HG03342 (cell line): ENCODE measurements at regions not wholly inside any gene's neighbourhood (a gene's known extent, or its start where the extent isn't known, plus 50 kb on each side); places are given as distances from the start of the nearest gene placed in this dataset.
A peak's percentile ranks its signal among the peaks of the same experiment; 100 is the strongest.

Experiments
- ATAC-seq: cut with Tn5 transposase; IDR thresholded peaks from one replicate; pipeline ENCODE4 v1.9.1; 2021; ENCODE audit warnings: mild to moderate bottlenecking, moderate library complexity; ENCODE audit not compliant: unreplicated experiment

DNA sequence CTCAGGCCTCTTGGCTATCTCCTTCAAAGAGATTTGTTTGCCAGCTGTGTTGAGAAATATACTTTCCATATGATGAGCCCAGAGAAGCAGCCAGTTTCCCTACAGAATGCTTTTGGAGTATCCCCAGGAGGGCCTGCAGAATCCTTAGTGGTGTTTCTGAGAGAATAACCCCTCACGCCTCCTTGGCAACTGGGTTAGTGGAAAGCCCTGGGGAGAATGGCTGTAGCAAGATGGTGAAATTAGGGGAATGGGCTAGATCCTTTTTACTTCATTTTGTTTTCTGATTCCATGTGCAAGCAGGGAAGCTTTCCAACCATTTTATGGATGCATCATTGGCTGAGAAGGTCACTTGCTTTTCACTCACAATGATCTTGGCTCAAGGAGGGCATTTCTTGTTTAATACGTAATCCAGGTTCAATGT, 364.6 kb downstream of the DMRT2 start:
- no peak for ATAC-seq

- ATAC-seq, result no peak
Measured at GRCh38 chr9:1415146-1415545, 365.0 kb downstream of the DMRT2 start.

GRCh38 chr9:1416261-1416660, 366.1 kb downstream of the DMRT2 start:
- no peak for ATAC-seq

- ATAC-seq, result no peak
Measured at GRCh38 chr9:1421436-1421835, 371.3 kb downstream of the DMRT2 start.

GRCh38 chr9:1427875-1428274, 377.7 kb downstream of the DMRT2 start:
- ATAC-seq, result no peak

GRCh38 chr9:1429297-1429696, 379.1 kb downstream of the DMRT2 start:
- no peak for ATAC-seq

DNA sequence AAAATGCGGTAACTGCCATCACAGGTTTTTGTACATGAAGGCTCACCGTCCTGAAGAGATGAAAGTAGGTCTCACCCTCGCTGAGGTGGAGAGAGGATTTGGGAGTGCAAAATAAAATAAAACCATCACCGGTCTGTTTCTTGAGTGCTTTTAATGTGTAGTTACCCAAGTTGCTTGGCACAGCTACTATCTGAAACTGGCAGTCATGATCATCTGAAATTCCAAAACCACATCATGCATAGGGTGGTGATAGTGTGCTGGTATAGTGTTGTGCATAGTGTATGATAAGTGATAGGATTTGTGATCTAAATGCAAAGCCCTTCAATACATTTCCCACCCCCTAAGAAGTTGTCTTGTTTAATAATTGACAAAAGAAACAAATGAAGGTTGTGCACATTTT, 381.3 kb downstream of the DMRT2 start:
- ATAC-seq, result no peak

DNA sequence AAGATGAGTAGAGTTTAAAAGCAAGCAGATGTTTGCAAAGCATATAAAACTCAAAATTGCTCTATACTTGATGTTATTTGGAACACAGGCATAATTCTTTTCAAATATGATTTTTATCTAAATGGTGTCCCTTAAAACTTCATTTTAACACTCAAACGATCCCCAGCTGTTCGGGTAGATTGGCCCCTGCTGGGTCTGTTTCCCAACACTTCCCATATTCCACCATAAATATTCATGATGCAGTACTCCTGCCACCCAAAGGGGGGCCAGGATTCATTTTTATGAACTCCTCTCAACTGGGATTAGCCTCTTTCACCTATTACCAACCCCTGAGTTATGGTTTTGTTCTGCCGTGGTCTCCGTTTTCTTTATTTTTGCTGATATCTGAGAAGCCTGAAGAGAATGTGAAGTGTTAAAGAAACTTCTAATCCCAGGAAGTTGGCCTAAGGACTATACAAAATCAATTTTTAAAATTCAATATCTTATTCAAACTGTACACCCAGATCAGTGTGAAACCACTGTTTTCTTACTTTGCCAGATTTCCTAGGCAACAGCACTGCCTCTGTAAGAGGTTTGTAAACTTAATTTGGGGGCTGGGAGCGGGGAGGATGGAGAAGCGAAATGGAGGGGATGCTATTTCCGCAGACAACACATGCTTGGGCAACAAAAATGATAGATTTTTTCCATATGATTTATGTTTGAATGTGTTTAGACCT, 384.1 kb downstream of the DMRT2 start:
- no peak for ATAC-seq

- no peak for ATAC-seq
Measured at GRCh38 chr9:1434811-1435210, 384.7 kb downstream of the DMRT2 start.

GRCh38 chr9:1440256-1440655, 390.1 kb downstream of the DMRT2 start:
- ATAC-seq, result no peak

- no peak for ATAC-seq
Measured at GRCh38 chr9:1442105-1442504, 391.9 kb downstream of the DMRT2 start.

DNA sequence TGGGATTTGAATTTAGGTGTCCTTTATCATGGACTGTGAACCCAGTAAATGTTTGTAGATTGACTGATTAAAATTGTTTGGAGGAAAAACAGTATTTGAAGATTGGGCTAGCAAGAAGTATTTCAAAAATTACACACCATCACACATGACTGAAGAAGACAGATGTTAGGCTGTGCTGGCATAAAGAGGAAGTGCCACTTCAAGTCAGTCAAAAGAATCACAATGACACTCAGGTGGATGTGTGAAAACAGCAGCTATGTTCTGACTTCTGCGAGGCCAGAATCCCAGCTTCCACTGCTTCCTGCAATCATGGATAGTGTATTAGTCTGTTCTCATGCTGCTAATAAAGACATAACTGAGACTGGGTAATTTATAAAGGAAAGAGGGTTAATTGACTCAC, 393.3 kb downstream of the DMRT2 start:
- ATAC-seq, result peak; percentile 55

DNA sequence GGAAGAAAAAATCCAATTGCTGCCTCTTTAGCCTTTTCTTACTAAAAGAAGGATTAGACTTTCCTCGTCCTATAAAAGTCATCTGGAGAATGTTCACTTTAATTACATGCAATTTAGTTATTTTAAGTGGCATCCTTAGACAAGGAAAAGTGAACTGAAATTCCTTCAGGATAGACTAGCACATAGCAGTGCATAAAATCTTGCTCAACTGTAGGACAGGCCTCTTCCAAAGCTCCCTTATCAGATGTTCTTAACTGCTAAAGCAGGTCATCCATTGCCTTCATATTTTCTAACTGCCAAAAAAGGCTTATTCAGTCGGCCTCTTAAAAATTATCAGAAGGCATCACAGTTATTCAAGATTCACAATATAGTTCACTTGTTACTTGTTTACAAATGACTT, 396.5 kb downstream of the DMRT2 start:
- no peak for ATAC-seq

DNA sequence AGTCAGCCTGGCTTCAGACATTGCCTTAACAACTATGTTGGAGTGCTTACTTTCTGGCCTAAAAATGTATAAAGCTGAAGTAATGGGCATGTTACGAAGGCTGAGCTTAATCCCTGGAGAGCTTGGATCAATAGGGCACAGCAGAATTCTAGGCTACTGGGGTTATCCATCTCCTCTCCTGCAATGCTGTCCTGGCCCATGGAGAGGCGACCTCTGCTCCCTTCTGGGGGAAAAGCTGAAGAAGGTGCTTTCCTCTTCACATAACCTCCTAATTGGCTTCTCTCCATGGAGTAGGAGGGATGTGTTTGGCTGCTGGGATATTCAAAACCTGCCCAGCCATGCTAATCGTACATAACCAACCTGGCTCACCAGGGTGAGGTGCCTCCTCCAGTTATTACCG, 403.5 kb downstream of the DMRT2 start:
- ATAC-seq, result no peak

DNA sequence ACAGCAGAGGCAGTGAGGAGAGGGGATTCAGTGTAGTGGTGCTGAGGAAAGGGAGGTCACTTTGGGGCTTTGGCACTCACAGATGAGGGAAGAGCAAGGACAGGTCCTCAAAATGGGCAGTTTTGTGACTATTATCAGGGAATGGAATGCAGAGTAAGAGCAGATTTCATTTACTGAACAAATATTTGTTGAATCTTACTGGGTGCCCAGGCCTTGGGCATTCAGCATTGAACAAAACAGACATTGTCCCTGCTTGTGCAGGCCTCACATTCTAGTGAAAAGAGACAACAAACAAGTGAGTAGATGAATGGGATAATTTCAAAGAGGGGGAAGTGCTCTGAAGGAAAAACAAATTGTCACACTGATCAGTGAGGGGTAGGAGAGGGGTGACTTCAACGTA, 404.1 kb downstream of the DMRT2 start:
- ATAC-seq, result no peak

- ATAC-seq, result no peak
Measured at GRCh38 chr9:1454616-1455347, 404.6 kb downstream of the DMRT2 start.

DNA sequence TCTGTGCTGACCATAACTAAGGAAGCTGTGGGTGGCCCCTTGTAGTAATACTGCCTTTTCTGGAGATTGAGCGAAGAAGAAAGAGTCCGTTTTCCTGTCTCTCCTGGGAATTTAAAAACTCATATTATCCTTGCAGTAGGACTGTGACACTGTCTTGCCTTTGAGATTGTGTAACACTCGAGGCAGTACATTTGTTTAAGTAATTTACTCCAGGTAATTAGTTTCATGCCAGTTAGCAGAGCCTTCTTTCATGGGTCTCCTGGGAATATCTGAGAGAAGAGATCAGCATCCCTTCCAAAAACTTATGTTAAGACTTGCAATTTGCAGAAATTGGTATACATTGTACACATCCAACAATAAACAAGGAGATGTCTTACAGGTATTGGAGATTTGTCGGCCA, 405.6 kb downstream of the DMRT2 start:
- ATAC-seq, result no peak

GRCh38 chr9:1456301-1457024, 406.3 kb downstream of the DMRT2 start:
- ATAC-seq, result no peak

GRCh38 chr9:1457460-1457859, 407.3 kb downstream of the DMRT2 start:
- ATAC-seq, result no peak

GRCh38 chr9:1458503-1458902, 408.3 kb downstream of the DMRT2 start:
- ATAC-seq, result no peak

- peak; percentile 79 for ATAC-seq
Measured at GRCh38 chr9:1460143-1460769, 410.1 kb downstream of the DMRT2 start.
